SK-N-SH treated with all-trans-retinoic acid at 6 μM for 48 hours (cell line): ENCODE measurements at regions not wholly inside any gene's neighbourhood (a gene's known extent, or its start where the extent isn't known, plus 50 kb on each side); places are given as distances from the start of the nearest gene placed in this dataset.

Experiments used
- BACH2 ChIP-seq: fragments of 250-450 bp; sonication (Bioruptor Pico); IDR thresholded peaks from 2 replicates; pipeline ENCODE4 v1.9.0; 2021; ENCODE audit warnings: mild to moderate bottlenecking, borderline replicate concordance
- CREB5 ChIP-seq: fragments of 250-450 bp; sonication (Bioruptor Pico); IDR thresholded peaks from 2 replicates; pipeline ENCODE4 v1.5.1; 2020; ENCODE audit warnings: low read depth, mild to moderate bottlenecking, moderate library complexity
- OSR1 ChIP-seq: fragments of 250-450 bp; sonication (Bioruptor Pico); IDR thresholded peaks from 2 replicates; pipeline ENCODE4 v1.8.0; 2022; ENCODE audit warnings: moderate library complexity, mild to moderate bottlenecking, inconsistent platforms
- PATZ1 ChIP-seq: fragments of 250-450 bp; sonication (Bioruptor Pico); IDR thresholded peaks from 2 replicates; pipeline ENCODE4 v1.8.0; 2020; ENCODE audit warnings: mild to moderate bottlenecking, moderate library complexity, borderline replicate concordance
- RARB ChIP-seq: fragments of 250-450 bp; sonication (Bioruptor Pico); IDR thresholded peaks from 2 replicates; pipeline ENCODE4 v1.8.0; 2021; ENCODE audit warnings: mild to moderate bottlenecking, moderate library complexity

GRCh38 chr1:239755107-239755912 is 336.4 kb upstream of the FMN2 start:
- TF ChIP-seq PATZ1 (CRISPR knock-in tag) (no peak), CREB5 (CRISPR knock-in tag) (no peak), OSR1 (no peak), BACH2 (no peak), RARB (CRISPR knock-in tag) (no peak)
